CD4-positive, alpha-beta T cell (primary cell): ENCODE measurements at regions not wholly inside any gene's neighbourhood (a gene's known extent, or its start where the extent isn't known, plus 50 kb on each side); places are given as distances from the start of the nearest gene placed in this dataset.

Source experiments
- ATAC-seq: fragments of 200-7000 bp; cut with Tn5 transposase; one replicate; pipeline ENCODE4 v1.10.0; 2022; ENCODE audit warnings: mild to moderate bottlenecking; ENCODE audit not compliant: poor library complexity
- CTCF ChIA-PET: fragments of 350-600 bp; sonication (Branson Sonifier 250); formaldehyde crosslinking; loops from one replicate; lab custom pipeline; 2021; ENCODE audit warnings: antibody characterized with exemption, inconsistent platforms; lab: Charles Lee
- POLR2A ChIA-PET: fragments of 350-600 bp; sonication (Branson Sonifier 250); formaldehyde crosslinking; loops from one replicate; lab custom pipeline; 2021; ENCODE audit warnings: antibody characterized with exemption, inconsistent platforms; lab: Charles Lee
- DNase-seq, 14 experiments: peaks; one replicate each; pipeline ENCODE4 v3.0.0-alpha.2; 2013 to 2020; ENCODE audit warnings: mixed read lengths in 2 of 14
- H3K27ac ChIP-seq, 2 donors: one replicate each; pipeline versions ENCODE4 v1.5.1 to v1.7.0; 2013; ENCODE audit warnings: low read length in 2 of 2, low read depth in 1 of 2, mild to moderate bottlenecking in 1 of 2
- H3K27me3 ChIP-seq, 2 experiments: 1 replicate in 1 of 2; 2 replicates in 1 of 2; pipeline versions ENCODE4 v1.6.1 to v1.7.0; 2013; ENCODE audit warnings: low read length in 2 of 2, control low read depth in 1 of 2, mild to moderate bottlenecking in 1 of 2, moderate library complexity in 1 of 2; ENCODE audit not compliant: insufficient read depth in 2 of 2, control insufficient read depth in 1 of 2
- H3K36me3 ChIP-seq: one replicate; pipeline ENCODE4 v1.6.1; 2013; ENCODE audit warnings: low read length, control low read depth; ENCODE audit not compliant: insufficient read depth
- H3K4me1 ChIP-seq: one replicate; pipeline ENCODE4 v1.6.1; 2013; ENCODE audit warnings: low read length, control low read depth; ENCODE audit not compliant: insufficient read depth
- H3K4me3 ChIP-seq: one replicate; pipeline ENCODE4 v1.5.1; 2013; ENCODE audit warnings: mild to moderate bottlenecking, low read length, moderate library complexity
- H3K9me3 ChIP-seq, 2 experiments: 1 replicate in 1 of 2; 2 replicates in 1 of 2; pipeline versions ENCODE4 v1.6.1 to v1.7.0; 2013; ENCODE audit warnings: low read length in 2 of 2, mild to moderate bottlenecking in 2 of 2, control low read depth in 1 of 2, moderate library complexity in 1 of 2; ENCODE audit not compliant: control insufficient read depth in 1 of 2, insufficient read depth in 1 of 2
- H3K27ac Mint-ChIP-seq: one replicate; pipeline ENCODE4 v1.8.0; 2020; ENCODE audit warnings: mixed read lengths
- H3K27me3 Mint-ChIP-seq: one replicate; pipeline ENCODE4 v1.8.0; 2021; ENCODE audit warnings: mixed read lengths
- H3K36me3 Mint-ChIP-seq: one replicate; pipeline ENCODE4 v1.8.0; 2021; ENCODE audit warnings: low read depth, mixed read lengths
- H3K4me1 Mint-ChIP-seq: one replicate; pipeline ENCODE4 v1.8.0; 2021; ENCODE audit warnings: low read depth, mixed read lengths
- H3K4me3 Mint-ChIP-seq: one replicate; pipeline ENCODE4 v1.8.0; 2020; ENCODE audit warnings: mild to moderate bottlenecking, mixed read lengths
- H3K9me3 Mint-ChIP-seq: one replicate; pipeline ENCODE4 v1.8.0; 2020; ENCODE audit warnings: mixed read lengths
- CTCF ChIP-seq: fragments of 200-600 bp; IDR thresholded peaks from one replicate; pipeline ENCODE4 v1.8.0; 2022; ENCODE audit warnings: antibody characterized with exemption, mild to moderate bottlenecking
- intact Hi-C, 2 experiments: fragments of 100-400 bp; cut with DNase I in 1 of 2; cut with micrococcal nuclease in 1 of 2; formaldehyde crosslinking; loops; one replicate each; pipeline versions ENCODE4 v1.15.1 to v1.9.0; 2023 to 2025; cut with DNase I, micrococcal nuclease

GRCh38 chr10:130833596-130833995 is 477.9 kb downstream of the TCERG1L start:
- Mint-ChIP-seq H3K4me3 (no peak overlapping the region), H3K4me1 (no peaks in the 10 kb centered on the region), H3K27ac (no peak overlapping the region), H3K36me3 (no peaks in the 10 kb centered on the region), H3K9me3 (no peaks in the 10 kb centered on the region), H3K27me3 (no peaks in the 10 kb centered on the region)
- Histone ChIP-seq H3K9me3 (peaks cover 0 to 39% of the 10 kb centered on the region in 2 experiments), H3K27ac (no peak overlapping the region), H3K4me1 (no peaks in the 10 kb centered on the region), H3K36me3 (no peaks in the 10 kb centered on the region), H3K4me3 (no peak overlapping the region), H3K27me3 (peaks cover 0 to 3% of the 10 kb centered on the region in 2 experiments)
- POLR2A ChIA-PET, result no interaction called here
- no peak for TF ChIP-seq CTCF
- DNase-seq (no peak), ATAC-seq (no peak)
- CTCF ChIA-PET, result no interaction called here
- intact Hi-C loops, result no loop called here

- Histone ChIP-seq H3K4me1 (no peaks in the 10 kb centered on the region), H3K4me3 (no peak overlapping the region), H3K27me3 (peaks cover 0 to 3% of the 10 kb centered on the region in 2 experiments), H3K9me3 (peaks cover 0 to 39% of the 10 kb centered on the region in 2 experiments), H3K36me3 (no peaks in the 10 kb centered on the region), H3K27ac (no peak overlapping the region)
- no peak for ATAC-seq
- DNase-seq, result no peak
- TF ChIP-seq CTCF, result no peak
- Mint-ChIP-seq H3K27me3 (no peaks in the 10 kb centered on the region), H3K27ac (no peak overlapping the region), H3K4me3 (no peak overlapping the region), H3K9me3 (no peaks in the 10 kb centered on the region), H3K4me1 (no peaks in the 10 kb centered on the region), H3K36me3 (no peaks in the 10 kb centered on the region)
- intact Hi-C loops, result no loop called here
- ChIA-PET POLR2A (no interaction called here), CTCF (no interaction called here)
Observed at GRCh38 chr10:130834170-130834569, 477.4 kb downstream of the TCERG1L start.

- H3K36me3 Mint-ChIP-seq, result no peaks in the 10 kb centered on the region
- H3K4me1 ChIP-seq, result no peaks in the 10 kb centered on the region
- H3K9me3 Mint-ChIP-seq, result no peaks in the 10 kb centered on the region
- no peak for TF ChIP-seq CTCF
- H3K9me3 ChIP-seq, result peaks cover 0 to 39% of the 10 kb centered on the region in 2 experiments
- H3K27me3 ChIP-seq, result peaks cover 0 to 3% of the 10 kb centered on the region in 2 experiments
- ChIA-PET POLR2A (no interaction called here), CTCF (no interaction called here)
- no peaks in the 10 kb centered on the region for H3K27me3 Mint-ChIP-seq
- no peak for ATAC-seq
- H3K27ac Mint-ChIP-seq, result no peak overlapping the region
- no peak overlapping the region for H3K27ac ChIP-seq
- no peaks in the 10 kb centered on the region for H3K36me3 ChIP-seq
- no peak for DNase-seq
- no peak overlapping the region for H3K4me3 ChIP-seq
- intact Hi-C loops, result no loop called here
- H3K4me3 Mint-ChIP-seq, result no peak overlapping the region
- no peaks in the 10 kb centered on the region for H3K4me1 Mint-ChIP-seq
Observed at GRCh38 chr10:130834573-130834972, 476.9 kb downstream of the TCERG1L start.
